Heart left ventricle (tissue), 13 donors: ENCODE measurements at regions not wholly inside any gene's neighbourhood (a gene's known extent, or its start where the extent isn't known, plus 50 kb on each side); places are given as distances from the start of the nearest gene placed in this dataset.

Experiments
- POLR2A ChIP-seq, 2 donors: fragments of 450-650 bp; IDR thresholded peaks; one replicate each; pipeline ENCODE4 v1.6.1; 2017; ENCODE audit warnings: antibody characterized with exemption in 2 of 2, mild to moderate bottlenecking in 2 of 2, moderate library complexity in 2 of 2
- TF ChIP-seq, protein P1 (sequence below), 12 donors: fragments of 200-600 bp; sonication (generic) in 4 of 12; IDR thresholded peaks; one replicate each; pipeline versions ENCODE4 v1.5.0 to v1.8.0; 2018 to 2022; ENCODE audit warnings: antibody characterized with exemption in 12 of 12, mild to moderate bottlenecking in 5 of 12
- donor health status: ischemic (EF 13 %, LVEDD 7.1; RV severe dilation, severe dysfunction).
- donor health status: DM: no; HTN: yes; CAD: no.
- donor health status: DM: no; HTN: no; CAD: no.
- donor health status: ischemic (EF 25% LVEDD 6.9; RV normal size, moderate dysfunction).
- donor health status: ischemic (EF 25% LVEDD 5.7; RV mildly dilated, moderate dysfunction).
- donor health status: ischemic (EF 35%, LVEDD 5.7; RV mildly dilated, moderate dysfunction).
- donor health status: nonischemic (EF 11% LVEDD 7.7; RV severe dilation, severe dysfunction).
- donor health status: DM: yes; HTN: yes; CAD: no.
- donor health status: PGD.
- donor health status: ischemic (EF 29% LVEDD 5.4; RV normal size, mild dysfunction).
- donor health status: nonischemic (EF 23%, LVEDD 6.1; RV moderate dilation, normal function).

DNA sequence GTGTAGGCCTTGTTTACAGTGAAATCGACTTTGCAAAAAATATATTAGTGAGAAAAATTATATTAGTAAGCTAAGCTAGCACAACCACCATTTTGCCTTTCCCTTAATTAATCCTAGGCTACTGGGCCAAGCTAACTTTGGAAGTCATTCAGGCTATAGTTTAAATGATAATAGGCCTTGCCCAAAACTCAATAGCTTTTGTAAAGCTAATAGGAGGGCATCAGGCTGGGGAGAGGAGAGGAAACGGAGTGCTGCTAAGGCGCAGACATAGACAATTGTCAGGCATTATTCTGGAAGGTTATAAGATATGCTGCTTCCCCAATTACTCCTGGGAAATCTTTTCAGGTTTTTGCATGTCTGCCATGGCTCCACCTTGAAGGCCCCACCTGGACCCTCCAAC is 1286.0 kb downstream of the NSUN3 start:
- TF ChIP-seq, protein P1, sequence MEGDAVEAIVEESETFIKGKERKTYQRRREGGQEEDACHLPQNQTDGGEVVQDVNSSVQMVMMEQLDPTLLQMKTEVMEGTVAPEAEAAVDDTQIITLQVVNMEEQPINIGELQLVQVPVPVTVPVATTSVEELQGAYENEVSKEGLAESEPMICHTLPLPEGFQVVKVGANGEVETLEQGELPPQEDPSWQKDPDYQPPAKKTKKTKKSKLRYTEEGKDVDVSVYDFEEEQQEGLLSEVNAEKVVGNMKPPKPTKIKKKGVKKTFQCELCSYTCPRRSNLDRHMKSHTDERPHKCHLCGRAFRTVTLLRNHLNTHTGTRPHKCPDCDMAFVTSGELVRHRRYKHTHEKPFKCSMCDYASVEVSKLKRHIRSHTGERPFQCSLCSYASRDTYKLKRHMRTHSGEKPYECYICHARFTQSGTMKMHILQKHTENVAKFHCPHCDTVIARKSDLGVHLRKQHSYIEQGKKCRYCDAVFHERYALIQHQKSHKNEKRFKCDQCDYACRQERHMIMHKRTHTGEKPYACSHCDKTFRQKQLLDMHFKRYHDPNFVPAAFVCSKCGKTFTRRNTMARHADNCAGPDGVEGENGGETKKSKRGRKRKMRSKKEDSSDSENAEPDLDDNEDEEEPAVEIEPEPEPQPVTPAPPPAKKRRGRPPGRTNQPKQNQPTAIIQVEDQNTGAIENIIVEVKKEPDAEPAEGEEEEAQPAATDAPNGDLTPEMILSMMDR (IDR thresholded peaks at IDR 0.05), result no peak
- no peak for TF ChIP-seq POLR2A (IDR thresholded peaks at IDR 0.05)
